ENCODE measurements at regions not wholly inside any gene's neighbourhood (a gene's known extent, or its start where the extent isn't known, plus 50 kb on each side); places are given as distances from the start of the nearest gene placed in this dataset.

DNA sequence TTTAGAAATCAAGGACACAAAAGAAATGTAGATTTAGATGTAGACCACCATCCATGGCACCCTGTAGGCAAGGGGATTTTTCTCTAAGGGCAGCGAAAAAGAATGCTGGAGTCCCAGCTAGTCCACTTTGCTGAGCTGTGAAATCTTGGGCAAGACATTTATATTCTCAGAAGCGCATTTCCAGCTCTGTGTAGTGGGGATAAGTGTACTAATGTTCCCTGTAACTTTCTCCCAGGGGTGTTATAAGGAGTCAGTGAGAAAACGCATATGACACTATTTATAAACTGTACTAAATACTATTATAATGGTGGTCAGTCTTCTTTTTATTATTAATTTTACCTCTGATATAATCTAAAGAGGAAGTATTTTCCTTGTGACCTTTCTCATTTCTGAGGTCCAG lies 133.4 kb upstream of the FRMD6 start:
- TF ChIP-seq ZNF274 (IDR thresholded peaks at IDR 0.05; ENCODE audit: low read depth, low read length): no peak
- TF ChIP-seq YY1 (IDR thresholded peaks at IDR 0.05; ENCODE audit: insufficient read depth, insufficient read length): no peak
- TF ChIP-seq SUZ12 (IDR thresholded peaks at IDR 0.05; ENCODE audit: extremely low read depth, insufficient read depth, insufficient read length): no peak
